ENCODE measurements at regions not wholly inside any gene's neighbourhood (a gene's known extent, or its start where the extent isn't known, plus 50 kb on each side); places are given as distances from the start of the nearest gene placed in this dataset.

DNA sequence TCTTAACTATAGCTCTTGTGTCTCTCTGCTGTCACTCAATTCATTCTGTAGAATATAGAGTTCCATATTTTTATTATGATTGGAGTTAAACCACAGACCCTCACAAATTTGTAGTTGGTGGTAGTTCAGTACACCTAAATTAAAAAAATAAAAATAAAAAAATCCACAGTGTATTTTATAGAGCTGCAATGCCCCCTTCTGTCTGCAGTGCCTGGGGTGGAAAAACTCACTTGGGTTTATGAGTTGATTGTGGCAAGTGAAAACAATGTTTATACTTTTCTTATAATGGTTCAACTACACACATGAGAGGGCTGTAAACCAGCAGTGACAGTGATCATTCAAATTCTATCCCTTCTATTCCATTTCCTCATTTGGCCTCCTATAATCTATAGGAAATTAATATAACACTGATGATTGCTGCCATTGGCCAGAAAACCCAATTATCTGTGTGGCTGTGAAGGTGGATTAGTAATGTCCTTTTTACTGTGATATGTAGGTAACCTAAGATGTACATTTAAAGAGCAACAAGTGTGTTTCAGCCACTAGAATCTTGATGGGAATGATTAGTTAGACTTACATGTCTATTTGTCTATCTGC, 166.9 kb upstream of the LRIG3 start:
- TF ChIP-seq POLR2A (IDR thresholded peaks at IDR 0.05), result no peak
- TF ChIP-seq CTCF (IDR thresholded peaks at IDR 0.05), result peak in 4 of 6 experiments; percentile 21 to 57 (median 54)
- Histone ChIP-seq H3K27me3 (no peaks in the 10 kb centered on the region), H3K9me3 (no peaks in the 10 kb centered on the region), H3K4me3 (no peak overlapping the region), H3K36me3 (no peaks in the 10 kb centered on the region), H3K27ac (no peak overlapping the region), H3K4me1 (peaks cover 0 to 7% (median 0%) of the 10 kb centered on the region in 4 donors)
- DNase-seq, result no peak

DNA sequence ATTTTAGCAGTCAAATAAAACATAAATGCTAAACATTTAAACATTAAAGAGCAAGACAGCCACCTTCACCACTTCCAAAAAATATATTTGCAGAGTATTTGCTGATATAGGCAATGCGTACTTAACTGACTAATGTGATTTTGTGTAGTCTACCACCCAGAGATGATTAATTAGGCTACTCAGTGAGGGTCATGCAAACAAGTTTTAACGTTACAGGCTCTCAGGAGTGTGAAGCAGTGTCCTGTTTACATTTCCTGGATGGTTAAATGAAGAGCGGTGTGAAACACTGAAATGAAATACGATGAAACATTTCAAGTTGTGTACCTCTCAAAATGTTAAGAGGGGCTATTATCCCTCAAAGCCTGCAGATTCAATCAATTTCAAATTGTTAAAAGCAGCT, 165.8 kb upstream of the LRIG3 start:
- no peak for DNase-seq
- TF ChIP-seq CTCF (IDR thresholded peaks at IDR 0.05) (no peak), POLR2A (IDR thresholded peaks at IDR 0.05) (no peak)
- Histone ChIP-seq H3K4me1 (peaks cover 0 to 7% (median 0%) of the 10 kb centered on the region in 4 donors), H3K27ac (no peak overlapping the region), H3K27me3 (no peaks in the 10 kb centered on the region), H3K4me3 (no peak overlapping the region), H3K36me3 (no peaks in the 10 kb centered on the region), H3K9me3 (no peaks in the 10 kb centered on the region)

- Histone ChIP-seq H3K4me1 (peaks cover 0 to 7% (median 0%) of the 10 kb centered on the region in 4 donors), H3K27ac (no peak overlapping the region), H3K36me3 (no peaks in the 10 kb centered on the region), H3K4me3 (no peak overlapping the region), H3K27me3 (no peaks in the 10 kb centered on the region), H3K9me3 (no peaks in the 10 kb centered on the region)
- TF ChIP-seq POLR2A (IDR thresholded peaks at IDR 0.05) (no peak), CTCF (IDR thresholded peaks at IDR 0.05) (no peak)
- no peak for DNase-seq
Measured at GRCh38 chr12:59085690-59086089, 165.4 kb upstream of the LRIG3 start.

- TF ChIP-seq POLR2A (IDR thresholded peaks at IDR 0.05) (no peak), CTCF (IDR thresholded peaks at IDR 0.05) (no peak)
- no peaks in the 10 kb centered on the region for H3K36me3 ChIP-seq
- no peak overlapping the region for H3K4me3 ChIP-seq
- H3K27me3 ChIP-seq, result no peaks in the 10 kb centered on the region
- H3K4me1 ChIP-seq, result peaks cover 0 to 7% (median 0%) of the 10 kb centered on the region in 4 donors
- H3K27ac ChIP-seq, result no peak overlapping the region
- H3K9me3 ChIP-seq, result no peaks in the 10 kb centered on the region
- no peak for DNase-seq
Measured at GRCh38 chr12:59084511-59085375, 164.4 kb upstream of the LRIG3 start.

GRCh38 chr12:59082952-59083351, 162.6 kb upstream of the LRIG3 start:
- H3K4me1 ChIP-seq, result peaks cover 0 to 7% (median 0%) of the 10 kb centered on the region in 4 donors
- H3K27me3 ChIP-seq, result no peaks in the 10 kb centered on the region
- H3K4me3 ChIP-seq, result no peak overlapping the region
- H3K9me3 ChIP-seq, result no peaks in the 10 kb centered on the region
- no peaks in the 10 kb centered on the region for H3K36me3 ChIP-seq
- H3K27ac ChIP-seq, result no peak overlapping the region
- no peak for TF ChIP-seq CTCF (IDR thresholded peaks at IDR 0.05)
- no peak for TF ChIP-seq POLR2A (IDR thresholded peaks at IDR 0.05)
- no peak for DNase-seq

All from Peyer's patch (tissue), 4 donors.